ENCODE measurements at regions not wholly inside any gene's neighbourhood (a gene's known extent, or its start where the extent isn't known, plus 50 kb on each side); places are given as distances from the start of the nearest gene placed in this dataset.

GRCh38 chr10:80986596-80986995, 448.9 kb downstream of the SH2D4B start:
- Histone ChIP-seq H3K27me3 (replicated peaks in 1 of 2; ENCODE audit: control insufficient read depth in 2 of 2, insufficient read depth in 2 of 2, low read length in 1 of 2) (no peaks in the 10 kb centered on the region), H3K27ac (ENCODE audit: control insufficient read depth, insufficient read depth) (no peak overlapping the region), H4K20me1 (ENCODE audit: control insufficient read depth, insufficient read depth) (no peaks in the 10 kb centered on the region), H3K4me1 (ENCODE audit: control insufficient read depth, insufficient read depth, low read length) (no peaks in the 10 kb centered on the region), H3K9me3 (replicated peaks; ENCODE audit: control insufficient read depth, insufficient read depth, low read length) (no peaks in the 10 kb centered on the region; the same call in 2 of the 3 replicates), H3K4me3 (no peak overlapping the region), H3K79me2 (ENCODE audit: control insufficient read depth, insufficient read depth, low read length) (no peaks in the 10 kb centered on the region), H2AFZ (ENCODE audit: control insufficient read depth, low read depth, low read length) (no peak overlapping the region), H3K9ac (ENCODE audit: control insufficient read depth, insufficient read depth, low read length) (no peak overlapping the region), H3K4me2 (ENCODE audit: control insufficient read depth, insufficient read depth) (no peak overlapping the region), H3K36me3 (ENCODE audit: control insufficient read depth in 2 of 2, insufficient read depth in 2 of 2, low read length in 1 of 2) (no peaks in the 10 kb centered on the region)
- in situ Hi-C loops (cut with MboI) (no loop called here), intact Hi-C loops (cut with micrococcal nuclease; ENCODE audit: unreplicated experiment) (no loop called here)
- no peak for FAIRE-seq
- SMC1A ChIA-PET (ENCODE audit: uncharacterized antibody, unreplicated experiment): no interaction called here
- BruUV-seq (replicated peaks): no TSS peak
- CTCF ChIA-PET: interaction anchor here (1.1 kb wide), 1 partner anchor 32 kb away, joined by 3 read pairs; no protein-coding TSS in a partner anchor
- POLR2A ChIA-PET: no interaction called here
- WGBS (ENCODE audit: insufficient coverage, insufficient replicate concordance, low lambda C conversion rate, missing lambda C conversion rate): 2% methylated on average over 3 of the region's 3 CpGs
- RAD21 ChIA-PET (ENCODE audit: unreplicated experiment): no interaction called here
- DNase-seq (ENCODE audit: low read depth, low spot score): no peak
- peak; percentile 37 for ATAC-seq
- no peak for TF ChIP-seq MLLT1 (IDR thresholded peaks at IDR 0.05)
- TF ChIP-seq RUNX3 (IDR thresholded peaks at IDR 0.05; ENCODE audit: low read length): no peak
- TF ChIP-seq HCFC1 (IDR thresholded peaks at IDR 0.05; ENCODE audit: low read length): no peak
- TF ChIP-seq ZBED1 (IDR thresholded peaks at IDR 0.05; ENCODE audit: borderline replicate concordance): no peak
- no peak for TF ChIP-seq MTA2 (IDR thresholded peaks at IDR 0.05; ENCODE audit: low read depth)
- TF ChIP-seq BCL3 (IDR thresholded peaks at IDR 0.05; ENCODE audit: borderline replicate concordance, insufficient read depth, low read depth, low read length, poor library complexity, severe bottlenecking): no peak
- TF ChIP-seq POLR2A (IDR thresholded peaks at IDR 0.05; ENCODE audit: low read depth, low read length): no peak
- TF ChIP-seq CREM (IDR thresholded peaks at IDR 0.05; ENCODE audit: low read depth): no peak
- no peak for TF ChIP-seq PAX8 (IDR thresholded peaks at IDR 0.05)
- TF ChIP-seq NR2C2 (IDR thresholded peaks at IDR 0.05; ENCODE audit: borderline replicate concordance, control insufficient read depth, insufficient read length, low read depth): no peak
- TF ChIP-seq NKRF (conservative IDR thresholded peaks at IDR 0.05): no peak
- TF ChIP-seq ZNF274 (IDR thresholded peaks at IDR 0.05; ENCODE audit: insufficient read depth, insufficient read length): no peak
- TF ChIP-seq CHD4 (IDR thresholded peaks at IDR 0.05): no peak
- no peak for TF ChIP-seq REST (IDR thresholded peaks at IDR 0.05; ENCODE audit: low read depth, low read length)
- no peak for TF ChIP-seq ASH2L (IDR thresholded peaks at IDR 0.05; ENCODE audit: borderline replicate concordance, low read depth)
- TF ChIP-seq MEF2B (IDR thresholded peaks at IDR 0.05; ENCODE audit: partially characterized antibody, poor library complexity, severe bottlenecking): no peak
